ENCODE measurements at regions not wholly inside any gene's neighbourhood (a gene's known extent, or its start where the extent isn't known, plus 50 kb on each side); places are given as distances from the start of the nearest gene placed in this dataset.

DNA sequence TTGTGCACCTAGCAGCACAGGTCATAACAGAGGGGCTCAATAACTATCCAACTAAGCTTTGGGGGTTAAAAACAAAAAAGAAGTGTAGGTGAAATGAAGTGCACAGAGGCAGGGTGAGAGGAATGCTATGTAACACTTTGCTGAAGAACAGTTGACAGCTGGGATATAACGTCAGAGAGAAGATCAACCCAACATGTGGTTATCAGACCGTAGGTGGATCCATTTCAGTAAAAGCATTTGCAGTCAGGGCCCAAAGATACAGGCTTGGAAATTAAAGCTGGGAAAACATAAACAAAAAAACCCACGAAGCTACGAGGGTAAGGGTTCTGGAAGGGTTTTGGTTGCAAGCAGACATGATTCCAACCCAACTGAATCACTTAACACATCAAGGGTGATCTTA is 377.5 kb upstream of the NR2F2 start:
- no peaks in the 10 kb centered on the region for H3K36me3 ChIP-seq
- DNase-seq (ENCODE audit: low spot score in 2 of 2), result no peak
- no peaks in the 10 kb centered on the region for H3K4me1 ChIP-seq
- H3K27me3 ChIP-seq, result no peaks in the 10 kb centered on the region
- peaks cover 0 to 9% of the 10 kb centered on the region in 2 donors for H3K9me3 ChIP-seq
- H3K27ac ChIP-seq, result no peak overlapping the region
- no peak for TF ChIP-seq POLR2AphosphoS5 (IDR thresholded peaks at IDR 0.05)
- TF ChIP-seq POLR2A (IDR thresholded peaks at IDR 0.05), result no peak
- TF ChIP-seq, protein P1, sequence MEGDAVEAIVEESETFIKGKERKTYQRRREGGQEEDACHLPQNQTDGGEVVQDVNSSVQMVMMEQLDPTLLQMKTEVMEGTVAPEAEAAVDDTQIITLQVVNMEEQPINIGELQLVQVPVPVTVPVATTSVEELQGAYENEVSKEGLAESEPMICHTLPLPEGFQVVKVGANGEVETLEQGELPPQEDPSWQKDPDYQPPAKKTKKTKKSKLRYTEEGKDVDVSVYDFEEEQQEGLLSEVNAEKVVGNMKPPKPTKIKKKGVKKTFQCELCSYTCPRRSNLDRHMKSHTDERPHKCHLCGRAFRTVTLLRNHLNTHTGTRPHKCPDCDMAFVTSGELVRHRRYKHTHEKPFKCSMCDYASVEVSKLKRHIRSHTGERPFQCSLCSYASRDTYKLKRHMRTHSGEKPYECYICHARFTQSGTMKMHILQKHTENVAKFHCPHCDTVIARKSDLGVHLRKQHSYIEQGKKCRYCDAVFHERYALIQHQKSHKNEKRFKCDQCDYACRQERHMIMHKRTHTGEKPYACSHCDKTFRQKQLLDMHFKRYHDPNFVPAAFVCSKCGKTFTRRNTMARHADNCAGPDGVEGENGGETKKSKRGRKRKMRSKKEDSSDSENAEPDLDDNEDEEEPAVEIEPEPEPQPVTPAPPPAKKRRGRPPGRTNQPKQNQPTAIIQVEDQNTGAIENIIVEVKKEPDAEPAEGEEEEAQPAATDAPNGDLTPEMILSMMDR (IDR thresholded peaks at IDR 0.05), result no peak
- intact Hi-C loops (cut with DNase I; ENCODE audit: low total_unique reads), result no loop called here
- H3K4me3 ChIP-seq, result no peak overlapping the region

DNA sequence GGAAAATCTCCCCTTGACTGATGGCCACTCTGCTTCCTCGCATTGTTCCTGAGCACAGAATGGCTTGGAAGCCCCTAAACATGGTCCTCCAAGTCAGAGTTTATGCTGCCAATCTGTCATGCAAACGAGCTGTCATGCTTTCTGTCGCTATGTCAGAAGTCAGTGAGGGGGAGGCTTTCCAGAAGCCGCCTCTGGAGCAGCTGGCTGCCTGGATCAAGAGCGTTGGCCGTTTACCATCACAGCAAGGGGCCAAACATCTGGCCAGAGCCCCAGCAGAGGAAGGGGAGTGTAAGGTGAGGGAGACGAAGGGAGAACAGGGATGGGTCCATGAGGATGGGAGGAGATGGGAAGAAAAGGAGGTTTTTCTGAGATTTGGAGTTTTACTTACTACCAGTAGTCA is 372.6 kb upstream of the NR2F2 start:
- H3K9me3 ChIP-seq, result peaks cover 3 to 20% of the 10 kb centered on the region in 2 donors
- no peaks in the 10 kb centered on the region for H3K27me3 ChIP-seq
- intact Hi-C loops (cut with DNase I; ENCODE audit: low total_unique reads), result no loop called here
- no peaks in the 10 kb centered on the region for H3K36me3 ChIP-seq
- TF ChIP-seq POLR2A (IDR thresholded peaks at IDR 0.05) (no peak), POLR2AphosphoS5 (IDR thresholded peaks at IDR 0.05) (no peak)
- TF ChIP-seq, protein P1 (IDR thresholded peaks at IDR 0.05), result no peak
- no peak overlapping the region for H3K4me3 ChIP-seq
- DNase-seq (ENCODE audit: low spot score in 2 of 2), result no peak
- no peaks in the 10 kb centered on the region for H3K4me1 ChIP-seq
- no peak overlapping the region for H3K27ac ChIP-seq

DNA sequence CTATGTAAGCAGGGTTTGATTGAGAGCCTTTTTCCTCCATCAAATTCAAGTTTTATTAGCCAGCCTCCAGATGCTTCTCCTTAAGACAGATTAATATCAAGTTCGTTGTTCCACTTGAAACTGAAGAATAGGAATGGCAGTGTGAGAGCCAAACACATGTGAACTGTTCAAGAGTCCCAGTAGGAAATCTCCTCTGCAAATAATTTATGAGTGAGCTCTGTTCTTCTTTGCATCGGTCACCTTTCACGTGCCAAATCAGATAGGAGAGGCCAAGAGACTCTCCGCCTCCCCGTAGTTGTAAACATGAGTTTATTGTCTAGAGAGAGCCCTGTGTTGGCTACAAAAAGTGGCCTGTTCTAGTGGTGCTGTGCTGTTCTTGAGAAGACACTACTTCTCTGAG is 372.1 kb upstream of the NR2F2 start:
- intact Hi-C loops (cut with DNase I; ENCODE audit: low total_unique reads), result no loop called here
- Histone ChIP-seq H3K27me3 (no peaks in the 10 kb centered on the region), H3K27ac (no peak overlapping the region), H3K4me3 (no peak overlapping the region), H3K9me3 (peaks cover 3 to 20% of the 10 kb centered on the region in 2 donors), H3K4me1 (no peaks in the 10 kb centered on the region), H3K36me3 (no peaks in the 10 kb centered on the region)
- TF ChIP-seq, protein P1 (IDR thresholded peaks at IDR 0.05), result no peak
- DNase-seq (ENCODE audit: low spot score in 2 of 2), result no peak

DNA sequence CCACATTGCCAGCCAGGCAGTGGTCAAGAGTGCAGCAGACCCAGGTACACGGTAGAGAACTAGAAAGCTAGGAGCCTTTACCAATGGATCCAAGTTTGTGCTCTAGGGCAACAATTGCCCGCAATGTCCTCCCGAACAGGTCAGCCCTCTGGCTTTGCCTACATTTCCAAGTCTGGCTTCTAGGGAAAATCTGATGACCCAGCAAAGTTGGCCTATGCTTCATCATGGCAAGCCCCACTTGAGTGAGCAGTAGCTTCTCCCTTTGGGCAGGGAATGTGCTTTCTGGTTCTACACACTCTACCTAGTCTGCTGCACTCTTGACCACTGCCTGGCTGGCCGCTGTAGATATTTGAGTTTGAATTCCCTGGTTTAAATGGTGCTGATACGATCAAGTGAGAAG is 361.6 kb upstream of the NR2F2 start:
- no peaks in the 10 kb centered on the region for H3K4me1 ChIP-seq
- no peak for DNase-seq (ENCODE audit: low spot score in 2 of 2)

DNA sequence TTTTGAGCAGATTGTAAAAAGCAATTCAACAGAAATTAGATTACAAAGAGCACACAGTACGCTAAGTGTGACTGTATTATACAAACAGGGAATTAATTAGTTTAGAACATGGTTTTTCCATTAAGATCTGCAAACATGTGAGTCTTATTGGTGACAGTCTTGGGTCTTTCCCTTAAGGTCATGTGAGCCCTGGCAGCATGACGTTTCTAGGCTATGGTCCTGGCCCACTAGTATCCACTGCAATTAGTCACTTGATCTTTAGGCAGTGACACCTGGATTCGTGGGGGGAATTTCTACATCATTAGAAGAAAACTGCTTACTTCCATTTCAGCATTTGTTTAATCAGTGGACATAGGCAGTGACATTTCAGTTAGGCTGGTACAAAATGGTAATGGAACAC is 360.2 kb upstream of the NR2F2 start:
- Histone ChIP-seq H3K9me3 (no peaks in the 10 kb centered on the region), H3K27ac (no peak overlapping the region), H3K4me1 (no peaks in the 10 kb centered on the region), H3K4me3 (no peak overlapping the region), H3K27me3 (no peaks in the 10 kb centered on the region), H3K36me3 (no peaks in the 10 kb centered on the region)
- TF ChIP-seq POLR2AphosphoS5 (IDR thresholded peaks at IDR 0.05) (no peak), POLR2A (IDR thresholded peaks at IDR 0.05) (no peak)
- TF ChIP-seq, protein P1 (IDR thresholded peaks at IDR 0.05), result no peak
- intact Hi-C loops (cut with DNase I; ENCODE audit: low total_unique reads), result no loop called here
- DNase-seq (ENCODE audit: low spot score in 2 of 2), result no peak

More for the DNA sequence above, 361.6 kb upstream of the NR2F2 start:
- Histone ChIP-seq H3K27ac (no peak overlapping the region), H3K4me3 (no peak overlapping the region), H3K27me3 (no peaks in the 10 kb centered on the region), H3K36me3 (no peaks in the 10 kb centered on the region), H3K9me3 (no peaks in the 10 kb centered on the region)
- no peak for TF ChIP-seq POLR2AphosphoS5 (IDR thresholded peaks at IDR 0.05)
- TF ChIP-seq, protein P1 (IDR thresholded peaks at IDR 0.05), result no peak
- TF ChIP-seq POLR2A (IDR thresholded peaks at IDR 0.05), result no peak
- intact Hi-C loops (cut with DNase I; ENCODE audit: low total_unique reads), result no loop called here
